NOMO-1 treated with DMSO at 0.1 percent for 48 hours (cell line): ENCODE measurements at regions not wholly inside any gene's neighbourhood (a gene's known extent, or its start where the extent isn't known, plus 50 kb on each side); places are given as distances from the start of the nearest gene placed in this dataset.
"Not testable (repeated sequence)": the region's sequence is repeated elsewhere in the genome, so short reads cannot be mapped to it uniquely, and the experiment has no call there.

ENCODE experiments used
- DNase-seq: peaks from one replicate; lab custom pipeline; 2025; ENCODE audit not compliant: unreplicated experiment; lab: John Stamatoyannopoulos, UW

GRCh38 chr20:55175081-55175480, 699.7 kb downstream of the DOK5 start:
- no peak for DNase-seq

DNA sequence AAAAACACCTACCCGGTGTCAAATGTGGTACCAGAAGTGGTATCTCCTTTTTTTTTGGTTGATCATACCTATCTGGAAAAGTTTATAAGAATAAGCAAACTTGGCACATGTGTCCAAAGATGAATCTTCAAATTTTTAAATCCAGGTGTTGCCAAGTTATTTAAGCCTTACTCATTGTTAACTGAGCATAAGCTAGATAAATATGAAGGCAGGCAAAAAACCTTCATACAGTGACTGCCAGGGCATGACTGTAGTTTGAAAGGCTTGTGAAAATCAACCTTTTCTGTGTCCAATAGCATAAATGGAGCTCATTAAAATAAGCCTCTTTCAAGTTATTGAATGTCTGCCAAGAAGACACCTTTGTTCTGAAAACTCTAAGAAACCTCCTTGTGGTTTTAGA, 699.2 kb downstream of the DOK5 start:
- no peak for DNase-seq

GRCh38 chr20:55174172-55174571, 698.8 kb downstream of the DOK5 start:
- DNase-seq: no peak

DNA sequence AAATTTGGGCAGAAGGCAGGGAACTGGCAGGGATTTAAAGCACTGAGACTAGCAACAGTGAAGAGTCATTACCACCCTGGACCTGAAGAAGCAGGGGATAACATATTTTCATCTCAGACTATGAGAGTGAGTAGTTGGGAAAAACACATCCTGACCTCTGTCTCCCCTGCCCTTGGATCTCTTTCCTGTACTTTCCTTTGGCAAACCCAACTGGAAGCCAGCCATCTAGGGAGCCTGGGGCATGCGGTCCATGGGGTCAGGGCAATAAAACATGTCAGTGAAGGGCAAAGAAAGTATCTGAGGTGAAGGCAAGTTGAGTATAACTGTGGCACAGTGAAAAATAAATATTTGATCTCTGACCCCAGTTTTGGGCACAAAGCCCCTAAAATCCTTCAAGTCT, 698.2 kb downstream of the DOK5 start:
- no peak for DNase-seq

DNA sequence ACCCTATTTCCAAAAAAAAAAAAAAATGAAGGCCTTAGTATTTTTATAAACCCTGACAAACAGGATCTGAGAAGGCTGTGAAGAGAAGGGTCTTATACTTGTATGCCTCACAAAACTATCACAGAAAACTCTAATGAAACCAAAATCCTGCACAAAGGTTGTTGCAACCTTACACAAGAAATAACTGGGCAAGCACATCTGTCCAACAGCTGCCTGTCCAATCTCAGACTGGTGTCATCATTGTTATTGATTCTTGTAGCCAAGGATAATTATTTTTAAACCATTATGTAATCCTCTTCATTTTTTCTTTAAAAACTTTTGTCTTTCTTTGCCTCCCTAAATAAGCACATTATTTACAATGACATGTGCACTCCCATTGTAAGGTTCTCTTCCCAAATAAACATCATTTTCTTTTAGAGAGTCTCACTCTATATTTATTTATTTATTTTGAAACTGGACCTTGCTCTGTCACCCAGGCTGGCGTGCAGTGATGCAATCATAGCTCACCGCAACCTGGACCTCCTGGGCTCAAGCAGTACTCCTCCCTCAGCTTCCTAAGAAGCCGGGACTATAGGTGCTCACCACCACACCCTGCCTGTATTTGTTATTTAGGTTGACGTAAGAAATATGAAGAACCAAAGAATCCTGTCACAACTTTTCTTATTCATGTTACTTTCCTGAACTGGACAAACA, 697.1 kb downstream of the DOK5 start:
- DNase-seq: no peak

- DNase-seq: no peak
These were observed 690.7 kb downstream of the DOK5 start for GRCh38 chr20:55166063-55166462.

GRCh38 chr20:55160996-55161395, 685.6 kb downstream of the DOK5 start:
- no peak for DNase-seq

- no peak for DNase-seq
These were observed 684.6 kb downstream of the DOK5 start for GRCh38 chr20:55160037-55160436.

DNA sequence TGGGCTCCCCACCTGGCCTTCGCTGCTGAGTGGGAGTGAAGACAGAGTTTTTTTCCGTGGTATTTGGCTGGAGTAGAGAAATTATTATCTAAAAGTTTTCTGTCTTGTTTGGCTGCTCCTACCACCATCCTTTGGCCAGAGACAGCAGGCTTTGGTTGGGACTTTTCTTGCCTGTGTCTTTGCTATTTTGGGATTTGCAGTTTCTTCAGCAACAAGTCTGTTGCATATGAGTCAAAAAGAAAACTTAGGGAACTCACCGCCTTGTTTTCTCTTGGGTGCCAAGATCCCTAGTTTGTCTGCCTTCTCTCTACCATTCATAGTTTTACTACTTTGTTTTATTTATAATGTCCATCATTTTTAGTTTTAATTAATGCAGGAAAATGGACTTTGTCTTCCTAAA, 683.8 kb downstream of the DOK5 start:
- DNase-seq: no peak

DNA sequence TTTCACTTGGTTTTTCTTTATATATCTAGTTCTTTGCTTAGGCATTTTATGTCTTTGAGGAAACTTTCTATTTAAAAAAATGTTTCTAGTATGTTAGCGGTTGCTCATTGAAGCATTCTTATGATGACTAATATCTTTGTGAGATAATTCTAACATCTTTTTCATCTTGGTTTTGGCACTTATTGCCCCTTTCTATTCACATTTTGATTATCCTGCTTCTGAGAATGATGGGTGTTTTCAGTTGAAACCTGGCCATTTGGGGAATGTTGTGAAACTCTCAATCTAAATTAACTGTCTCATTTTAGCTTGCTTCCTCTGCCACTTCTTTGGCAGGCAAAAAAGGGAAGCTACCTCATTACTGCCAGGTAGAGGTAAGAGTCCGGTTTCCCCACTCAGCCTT, 683.1 kb downstream of the DOK5 start:
- DNase-seq: no peak

DNA sequence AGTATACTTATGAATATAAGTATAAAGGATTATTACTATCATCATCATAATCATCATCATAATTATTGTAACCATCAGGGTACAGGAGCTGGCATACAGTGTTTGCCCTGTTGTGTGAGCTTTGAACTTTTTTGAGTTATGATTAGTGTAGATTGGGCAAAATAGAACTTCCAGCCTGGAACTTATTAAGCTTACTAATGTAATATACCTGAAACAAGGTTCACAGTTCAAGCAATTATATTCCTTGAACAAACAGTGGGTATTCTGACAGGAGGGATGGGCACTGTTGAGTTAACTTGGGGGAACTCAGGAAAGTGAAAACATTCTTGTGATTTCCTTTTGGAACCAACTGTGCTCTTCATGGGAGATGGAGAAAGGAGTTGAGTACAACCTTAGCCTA, 680.0 kb downstream of the DOK5 start:
- no peak for DNase-seq

DNA sequence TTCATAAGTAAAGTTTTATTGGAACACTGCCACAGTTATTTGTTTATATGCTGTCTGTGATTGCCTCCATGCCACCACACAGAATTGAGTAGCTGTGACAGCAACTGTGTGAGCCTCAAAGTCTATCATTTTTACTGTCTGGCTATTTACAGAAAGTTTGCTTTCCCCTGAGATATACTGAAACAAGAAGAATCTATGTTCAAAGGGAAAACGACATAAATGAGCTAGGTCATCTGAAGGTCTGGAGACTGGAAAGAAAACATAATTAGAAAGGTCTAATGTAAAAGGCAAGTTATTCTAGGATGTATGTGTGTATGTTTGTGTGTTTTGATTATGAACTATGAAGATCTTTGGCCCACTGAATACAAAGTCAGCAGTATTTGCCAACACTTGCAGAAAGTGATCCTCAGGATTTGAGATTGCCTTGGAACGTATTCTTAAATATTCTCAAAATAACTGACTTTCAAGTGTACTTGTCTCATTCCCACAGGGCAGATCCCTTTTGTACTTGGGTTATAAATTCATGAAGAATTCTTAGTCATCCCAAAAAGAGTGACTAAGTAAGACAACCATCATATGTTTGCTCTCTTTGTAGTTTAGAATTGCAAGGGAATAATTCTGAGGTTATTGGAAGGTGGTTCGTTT, 677.7 kb downstream of the DOK5 start:
- no peak for DNase-seq

DNA sequence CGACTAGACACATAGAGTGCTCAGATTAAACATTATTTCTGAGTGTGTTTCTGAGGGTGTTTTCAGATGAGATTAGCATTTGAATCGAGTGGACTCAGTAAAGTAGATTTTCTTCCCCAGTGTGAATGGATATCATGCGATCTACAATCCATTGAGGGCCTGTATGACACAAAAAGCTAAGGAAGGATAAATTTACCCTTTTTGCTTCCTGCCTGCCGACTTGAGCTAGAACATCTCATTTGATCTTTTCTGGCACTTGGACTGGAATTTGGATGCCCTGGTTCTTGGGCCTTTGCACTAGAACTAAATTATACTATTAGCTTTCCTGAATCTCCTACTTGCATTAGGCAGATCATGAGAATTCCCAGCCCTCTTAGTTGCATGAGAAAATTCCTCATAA, 675.8 kb downstream of the DOK5 start:
- no peak for DNase-seq

DNA sequence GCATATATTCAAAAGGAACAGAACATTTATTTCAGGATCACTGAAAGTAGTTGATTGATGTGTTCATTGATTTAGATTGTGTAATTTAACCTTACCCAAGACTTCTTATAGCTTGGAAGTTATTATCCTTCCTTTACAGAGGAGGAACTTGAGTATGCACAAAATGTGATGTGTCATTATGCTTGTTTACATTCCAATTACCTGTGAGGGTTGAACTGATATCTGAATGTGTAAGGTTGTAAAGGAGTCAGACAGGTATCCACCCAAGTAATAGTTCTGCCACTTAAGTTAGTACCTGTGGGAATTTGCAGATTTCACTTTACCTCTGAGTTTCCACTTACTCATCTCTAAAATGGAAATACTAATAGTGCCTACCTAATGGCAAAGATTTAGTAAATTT, 668.2 kb downstream of the DOK5 start:
- DNase-seq: no peak

DNA sequence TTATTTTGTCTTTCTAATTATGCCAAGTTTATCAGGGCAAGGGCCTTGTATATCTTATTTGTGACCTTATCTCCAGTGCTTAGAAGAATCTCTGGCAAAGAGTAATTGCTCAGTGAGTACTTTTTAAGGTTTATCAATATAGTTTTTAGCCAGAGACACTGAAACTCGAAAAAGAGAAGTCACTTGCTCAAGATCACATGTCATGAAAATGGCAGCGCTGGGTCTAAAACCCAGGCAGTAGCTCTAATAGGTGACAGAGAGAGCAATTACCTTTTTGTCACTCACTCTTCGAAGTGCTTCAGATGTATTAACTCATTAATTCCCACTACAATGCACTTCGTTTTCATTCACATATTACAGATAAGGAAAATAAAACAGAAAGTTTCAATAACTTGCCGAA, 667.5 kb downstream of the DOK5 start:
- DNase-seq: no peak

GRCh38 chr20:55140631-55141030, 665.2 kb downstream of the DOK5 start:
- DNase-seq: no peak

GRCh38 chr20:55139173-55139765, 663.9 kb downstream of the DOK5 start:
- no peak for DNase-seq

GRCh38 chr20:55135923-55136322, 660.5 kb downstream of the DOK5 start:
- DNase-seq: no peak

- DNase-seq: no peak
These were observed 657.1 kb downstream of the DOK5 start for GRCh38 chr20:55132523-55132922.

DNA sequence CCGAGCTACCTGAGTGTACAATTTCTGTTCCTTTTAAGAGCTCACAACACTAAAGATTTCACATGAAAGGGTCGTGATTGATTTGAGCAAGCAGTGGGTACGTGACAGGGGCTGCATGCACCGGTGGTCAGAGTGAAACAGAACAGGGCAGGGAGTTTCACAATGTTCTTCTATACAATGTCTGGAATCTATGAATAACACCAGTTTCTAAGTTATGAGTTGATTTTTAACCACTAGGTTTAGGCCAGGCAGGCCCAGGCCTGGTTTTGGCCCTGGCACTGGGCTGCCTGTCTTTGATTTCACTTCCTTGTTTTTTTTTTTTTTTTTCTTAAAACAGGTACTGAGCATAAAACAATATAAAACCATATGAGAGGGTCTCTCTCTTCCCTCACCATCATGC, 642.2 kb downstream of the DOK5 start:
- DNase-seq: not testable (repeated sequence)

DNA sequence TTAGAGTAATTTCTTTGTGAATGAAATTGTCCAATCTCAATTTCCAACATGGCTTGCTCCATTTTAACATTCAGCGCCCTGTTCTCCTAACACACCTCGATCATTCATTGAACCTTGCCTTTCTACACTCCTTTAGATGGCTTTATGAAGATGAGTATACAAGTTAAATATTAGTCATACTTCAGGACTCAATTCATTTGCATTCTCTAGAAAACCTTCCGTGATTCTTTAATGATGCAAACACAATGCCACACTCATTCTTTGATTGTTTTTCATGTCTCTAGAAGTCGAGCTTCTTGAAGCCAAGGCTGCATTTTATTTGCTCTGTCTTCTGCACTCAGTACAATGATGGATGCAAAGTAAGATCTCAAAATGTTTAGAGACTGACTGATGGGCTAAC, 641.2 kb downstream of the DOK5 start:
- DNase-seq: no peak

GRCh38 chr20:55103188-55103587, 627.8 kb downstream of the DOK5 start:
- DNase-seq: no peak

DNA sequence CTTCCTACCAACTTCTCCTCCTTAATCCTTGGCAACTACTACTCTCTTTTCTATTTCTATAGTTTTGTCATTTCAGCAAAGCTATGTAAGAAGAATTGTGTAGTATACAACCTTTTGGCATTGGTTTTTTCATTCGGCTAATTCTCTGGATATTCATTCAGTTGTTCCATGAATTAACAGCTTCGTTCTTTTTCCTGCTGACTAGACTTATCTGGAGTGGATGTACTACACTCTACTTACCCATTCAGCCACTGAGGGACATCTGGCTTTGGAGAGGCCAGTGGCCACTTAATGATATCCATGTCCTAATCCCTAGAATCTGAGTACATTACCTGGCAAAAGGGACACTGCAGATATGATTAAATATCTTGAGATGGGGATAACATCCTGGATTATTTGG, 623.9 kb downstream of the DOK5 start:
- DNase-seq: no peak
